B cell (primary cell): ENCODE measurements at regions not wholly inside any gene's neighbourhood (a gene's known extent, or its start where the extent isn't known, plus 50 kb on each side); places are given as distances from the start of the nearest gene placed in this dataset.

ENCODE experiments used
- ATAC-seq: fragments of 200-7000 bp; cut with Tn5 transposase; one replicate; pipeline ENCODE4 v1.10.0; 2021; ENCODE audit warnings: low read depth, mild to moderate bottlenecking, moderate number of reproducible peaks, moderate library complexity
- CTCF ChIA-PET: fragments of 350-600 bp; sonication (Branson Sonifier 250); formaldehyde crosslinking; loops from one replicate; lab custom pipeline; 2021; ENCODE audit warnings: antibody characterized with exemption, inconsistent platforms; lab: Charles Lee
- POLR2A ChIA-PET: fragments of 350-600 bp; sonication (Branson Sonifier 250); formaldehyde crosslinking; loops from one replicate; lab custom pipeline; 2021; ENCODE audit warnings: antibody characterized with exemption; lab: Charles Lee
- DNase-seq: peaks from one replicate; pipeline ENCODE4 v3.0.0; 2013
- H2AFZ ChIP-seq: 2 replicates; pipeline ENCODE4 v1.6.1; 2012; ENCODE audit warnings: mild to moderate bottlenecking, low read depth, low read length; ENCODE audit not compliant: insufficient read depth, poor library complexity, severe bottlenecking
- H3K27ac ChIP-seq, 2 donors: 1 replicate in 1 of 2; 2 replicates in 1 of 2; pipeline ENCODE4 v1.5.1; 2012 to 2013; ENCODE audit warnings: low read length in 2 of 2, mild to moderate bottlenecking in 2 of 2, moderate library complexity in 1 of 2
- H3K27me3 ChIP-seq, 4 experiments: fragments of 200-600 bp in 1 of 4; sonication (generic) in 1 of 4; replicated peaks in 1 of 4; 1 replicate in 2 of 4; 2 replicates in 2 of 4; pipeline versions ENCODE4 v1.6.1 to v1.7.0; 2013 to 2016; ENCODE audit warnings: low read length in 3 of 4, mild to moderate bottlenecking in 2 of 4, mixed read lengths in 1 of 4, moderate library complexity in 1 of 4; ENCODE audit not compliant: insufficient read depth in 4 of 4, control insufficient read depth in 3 of 4; ENCODE audit errors: control extremely low read depth in 1 of 4
- H3K36me3 ChIP-seq, 2 experiments: replicated peaks in 1 of 2; 1 replicate in 1 of 2; 2 replicates in 1 of 2; pipeline versions ENCODE4 v1.6.1 to v1.7.1; 2013; ENCODE audit warnings: low read length in 1 of 2; ENCODE audit not compliant: insufficient read depth in 2 of 2, control insufficient read depth in 1 of 2; ENCODE audit errors: control extremely low read depth in 1 of 2, extremely low read depth in 1 of 2
- H3K4me1 ChIP-seq, 2 donors: fragments of 200-600 bp in 1 of 2; sonication (generic) in 1 of 2; 1 replicate in 1 of 2; 2 replicates in 1 of 2; pipeline versions ENCODE4 v1.5.1 to v1.6.1; 2013 to 2017; ENCODE audit warnings: low read length in 2 of 2; ENCODE audit not compliant: control insufficient read depth in 2 of 2, insufficient read depth in 2 of 2
- H3K4me2 ChIP-seq: replicated peaks from 2 replicates; pipeline ENCODE3; 2012; ENCODE audit warnings: mild to moderate bottlenecking, low read depth, low read length; ENCODE audit not compliant: poor library complexity, severe bottlenecking
- H3K4me3 ChIP-seq, 5 experiments: fragments of 200-600 bp in 1 of 5; sonication (generic) in 1 of 5; 1 replicate in 3 of 5; 2 replicates in 2 of 5; pipeline versions ENCODE4 v1.5.1 to v1.7.0; 2011 to 2016; ENCODE audit warnings: low read length in 4 of 5, mild to moderate bottlenecking in 4 of 5, low read depth in 2 of 5, control low read depth in 1 of 5, moderate library complexity in 1 of 5; ENCODE audit not compliant: insufficient read depth in 1 of 5; ENCODE audit errors: control extremely low read depth in 1 of 5, extremely low read depth in 1 of 5
- H3K79me2 ChIP-seq: fragments of 200-600 bp; sonication (generic); one replicate; pipeline ENCODE4 v1.6.0; 2016; ENCODE audit warnings: low read length; ENCODE audit not compliant: control insufficient read depth, insufficient read depth
- H3K9ac ChIP-seq: fragments of 200-600 bp; sonication (generic); 2 replicates; pipeline ENCODE4 v1.6.1; 2017; ENCODE audit warnings: mild to moderate bottlenecking, low read length, moderate library complexity
- H3K9me3 ChIP-seq, 3 donors: one replicate each; pipeline versions ENCODE4 v1.6.1 to v1.7.1; 2013; ENCODE audit warnings: low read length in 2 of 3; ENCODE audit not compliant: control insufficient read depth in 2 of 3, insufficient read depth in 1 of 3; ENCODE audit errors: control extremely low read depth in 1 of 3
- H4K20me1 ChIP-seq: 2 replicates; pipeline ENCODE4 v1.6.0; 2012; ENCODE audit warnings: mild to moderate bottlenecking, low read length; ENCODE audit not compliant: insufficient read depth, control insufficient read depth, poor library complexity, severe bottlenecking
- H3K27ac Mint-ChIP-seq: one replicate; pipeline ENCODE4 v1.8.0; 2021; ENCODE audit warnings: mixed read lengths
- H3K27me3 Mint-ChIP-seq: one replicate; pipeline ENCODE4 v1.8.0; 2021; ENCODE audit warnings: mixed read lengths
- H3K4me1 Mint-ChIP-seq: one replicate; pipeline ENCODE4 v1.8.0; 2021; ENCODE audit warnings: mixed read lengths
- H3K4me3 Mint-ChIP-seq: one replicate; pipeline ENCODE4 v1.8.0; 2021; ENCODE audit warnings: mixed read lengths
- H3K9me3 Mint-ChIP-seq: one replicate; pipeline ENCODE4 v1.8.0; 2022; ENCODE audit warnings: mixed read lengths; ENCODE audit not compliant: insufficient read depth
- CTCF ChIP-seq: fragments of 200-600 bp; IDR thresholded peaks from one replicate; pipeline ENCODE4 v1.8.0; 2022; ENCODE audit warnings: antibody characterized with exemption, mild to moderate bottlenecking
- EZH2 ChIP-seq: IDR thresholded peaks from 2 replicates; pipeline ENCODE4 v1.6.1; 2012; ENCODE audit warnings: borderline replicate concordance, low read depth, mild to moderate bottlenecking, moderate library complexity, low read length; ENCODE audit not compliant: insufficient read depth, poor library complexity, severe bottlenecking
- WGBS: methylation state at CpG from one replicate; pipeline ENCODE4 v1.1.5; 2013; ENCODE audit warnings: missing lambda C conversion rate; ENCODE audit not compliant: insufficient coverage; 5-methylcytosine and 5-hydroxymethylcytosine counted together
- intact Hi-C: fragments of 100-400 bp; cut with micrococcal nuclease; formaldehyde crosslinking; loops from one replicate; pipeline ENCODE4 v1.10.0; 2022

- H3K79me2 ChIP-seq, result no peaks in the 10 kb centered on the region
These were observed 224.6 kb upstream of the PPARGC1A start for GRCh38 chr4:24114444-24114843.

GRCh38 chr4:24112466-24112865 is 222.6 kb upstream of the PPARGC1A start:
- no peaks in the 10 kb centered on the region for H3K36me3 ChIP-seq
- H3K9me3 ChIP-seq, result peaks cover 0 to 6% (median 0%) of the 10 kb centered on the region in 3 donors
- Mint-ChIP-seq H3K27me3 (no peaks in the 10 kb centered on the region), H3K27ac (no peak overlapping the region), H3K4me3 (no peak overlapping the region), H3K4me1 (no peaks in the 10 kb centered on the region), H3K9me3 (peaks cover 5% of the 10 kb centered on the region)
- CTCF ChIA-PET, result no interaction called here
- no peak overlapping the region for H2AFZ ChIP-seq
- H3K9ac ChIP-seq, result no peak overlapping the region
- H4K20me1 ChIP-seq, result no peaks in the 10 kb centered on the region
- TF ChIP-seq EZH2 (no peak), CTCF (no peak)
- H3K4me1 ChIP-seq, result no peaks in the 10 kb centered on the region
- WGBS, result no CpG with 5 or more reads among the region's 2 CpGs
- no peak overlapping the region for H3K4me2 ChIP-seq
- no peaks in the 10 kb centered on the region for H3K27me3 ChIP-seq
- H3K27ac ChIP-seq, result no peak overlapping the region
- DNase-seq, result no peak
- no peak for ATAC-seq
- H3K79me2 ChIP-seq, result no peaks in the 10 kb centered on the region
- no peak overlapping the region for H3K4me3 ChIP-seq
- intact Hi-C loops, result no loop called here
- POLR2A ChIA-PET, result no interaction called here

More at GRCh38 chr4:24114444-24114843, 224.6 kb upstream of the PPARGC1A start:
- Mint-ChIP-seq H3K4me3 (no peak overlapping the region), H3K4me1 (no peaks in the 10 kb centered on the region), H3K9me3 (peaks cover 5% of the 10 kb centered on the region), H3K27me3 (no peaks in the 10 kb centered on the region), H3K27ac (no peak overlapping the region)
- H3K27ac ChIP-seq, result no peak overlapping the region
- no peak overlapping the region for H3K4me2 ChIP-seq
- no peak for TF ChIP-seq EZH2
- no peak for TF ChIP-seq CTCF
- no peaks in the 10 kb centered on the region for H3K27me3 ChIP-seq
- no peak overlapping the region for H2AFZ ChIP-seq
- H3K36me3 ChIP-seq, result no peaks in the 10 kb centered on the region
- H3K9me3 ChIP-seq, result peaks cover 0 to 6% (median 0%) of the 10 kb centered on the region in 3 donors
- intact Hi-C loops, result no loop called here
- ChIA-PET POLR2A (no interaction called here), CTCF (no interaction called here)
- no peak overlapping the region for H3K4me3 ChIP-seq
- DNase-seq (no peak), ATAC-seq (no peak)
- H4K20me1 ChIP-seq, result no peaks in the 10 kb centered on the region
- no peaks in the 10 kb centered on the region for H3K4me1 ChIP-seq
- no peak overlapping the region for H3K9ac ChIP-seq
- WGBS, result 70% methylated on average over 3 of the region's 4 CpGs
